GM10266 (cell line): ENCODE measurements at regions not wholly inside any gene's neighbourhood (a gene's known extent, or its start where the extent isn't known, plus 50 kb on each side); places are given as distances from the start of the nearest gene placed in this dataset.

Experiments
- DNase-seq: peaks from one replicate; pipeline ENCODE4 v3.0.0; 2012; ENCODE audit errors: extremely low spot score
- TF ChIP-seq, protein P1 (sequence below): IDR thresholded peaks from 2 replicates; pipeline ENCODE4 v1.5.1; 2012; ENCODE audit warnings: mild to moderate bottlenecking, low read depth; ENCODE audit not compliant: control insufficient read depth, insufficient read depth; ENCODE audit errors: missing control alignments

DNA sequence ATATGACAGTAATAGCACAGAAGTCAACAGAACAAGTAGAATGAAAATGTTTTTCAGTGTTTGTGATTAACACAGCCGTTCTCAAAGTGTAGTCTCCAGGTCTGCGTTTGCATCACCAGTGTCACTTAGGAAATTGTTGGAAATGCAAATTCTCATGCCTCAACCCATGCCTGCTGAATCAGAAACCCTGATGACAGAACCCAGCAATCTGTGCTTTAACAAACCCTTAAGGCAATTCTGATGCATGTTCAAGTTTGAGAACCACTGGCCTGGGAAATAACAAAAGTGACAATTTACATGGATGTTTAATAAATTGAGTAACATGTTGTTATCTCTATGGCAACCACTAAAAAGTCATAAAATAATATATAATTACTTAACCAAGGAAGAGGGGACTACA is 103.1 kb upstream of the ATP11B start:
- TF ChIP-seq, protein P1, sequence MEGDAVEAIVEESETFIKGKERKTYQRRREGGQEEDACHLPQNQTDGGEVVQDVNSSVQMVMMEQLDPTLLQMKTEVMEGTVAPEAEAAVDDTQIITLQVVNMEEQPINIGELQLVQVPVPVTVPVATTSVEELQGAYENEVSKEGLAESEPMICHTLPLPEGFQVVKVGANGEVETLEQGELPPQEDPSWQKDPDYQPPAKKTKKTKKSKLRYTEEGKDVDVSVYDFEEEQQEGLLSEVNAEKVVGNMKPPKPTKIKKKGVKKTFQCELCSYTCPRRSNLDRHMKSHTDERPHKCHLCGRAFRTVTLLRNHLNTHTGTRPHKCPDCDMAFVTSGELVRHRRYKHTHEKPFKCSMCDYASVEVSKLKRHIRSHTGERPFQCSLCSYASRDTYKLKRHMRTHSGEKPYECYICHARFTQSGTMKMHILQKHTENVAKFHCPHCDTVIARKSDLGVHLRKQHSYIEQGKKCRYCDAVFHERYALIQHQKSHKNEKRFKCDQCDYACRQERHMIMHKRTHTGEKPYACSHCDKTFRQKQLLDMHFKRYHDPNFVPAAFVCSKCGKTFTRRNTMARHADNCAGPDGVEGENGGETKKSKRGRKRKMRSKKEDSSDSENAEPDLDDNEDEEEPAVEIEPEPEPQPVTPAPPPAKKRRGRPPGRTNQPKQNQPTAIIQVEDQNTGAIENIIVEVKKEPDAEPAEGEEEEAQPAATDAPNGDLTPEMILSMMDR = no peak
- DNase-seq = no peak

DNA sequence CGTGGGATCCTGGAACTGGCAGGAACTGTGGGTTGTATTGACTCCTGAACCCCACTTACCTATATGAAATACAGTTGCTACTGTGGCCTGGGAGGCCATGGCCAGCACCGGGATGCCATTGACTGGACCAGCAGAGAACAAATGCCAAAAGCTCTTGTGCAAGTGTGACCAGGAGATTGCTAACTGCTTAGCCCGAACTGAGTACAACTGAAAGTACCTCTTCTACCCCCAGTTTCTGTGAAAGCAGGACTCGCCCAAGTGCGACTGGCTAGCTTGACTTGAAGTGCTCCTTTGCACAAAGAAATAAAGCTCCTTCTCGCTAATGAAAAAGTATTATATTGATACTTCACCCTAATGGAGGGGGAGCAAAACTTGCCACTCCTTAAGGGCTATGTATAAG is 101.3 kb upstream of the ATP11B start:
- TF ChIP-seq, protein P1 = no peak
- DNase-seq = no peak

DNA sequence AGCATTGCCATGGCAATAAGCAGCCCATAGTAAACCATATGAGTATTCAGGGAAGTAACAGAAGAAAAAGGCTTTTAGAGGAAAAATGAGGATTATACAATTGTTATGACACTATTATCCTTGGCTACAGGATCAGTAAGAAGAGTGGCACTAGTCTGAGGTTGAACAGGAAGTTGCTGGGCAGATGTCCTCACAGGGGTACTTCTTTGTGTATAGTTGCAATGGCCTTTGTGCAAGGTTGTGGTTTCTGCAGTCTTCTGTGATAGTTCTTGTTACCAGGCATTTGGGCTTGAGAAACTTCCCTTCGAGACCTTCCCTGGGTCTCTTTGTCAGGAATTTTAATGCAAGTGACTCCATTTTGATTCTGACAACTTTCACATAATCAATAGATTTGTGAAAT is 100.6 kb upstream of the ATP11B start:
- DNase-seq = no peak
- TF ChIP-seq, protein P1 = no peak

DNA sequence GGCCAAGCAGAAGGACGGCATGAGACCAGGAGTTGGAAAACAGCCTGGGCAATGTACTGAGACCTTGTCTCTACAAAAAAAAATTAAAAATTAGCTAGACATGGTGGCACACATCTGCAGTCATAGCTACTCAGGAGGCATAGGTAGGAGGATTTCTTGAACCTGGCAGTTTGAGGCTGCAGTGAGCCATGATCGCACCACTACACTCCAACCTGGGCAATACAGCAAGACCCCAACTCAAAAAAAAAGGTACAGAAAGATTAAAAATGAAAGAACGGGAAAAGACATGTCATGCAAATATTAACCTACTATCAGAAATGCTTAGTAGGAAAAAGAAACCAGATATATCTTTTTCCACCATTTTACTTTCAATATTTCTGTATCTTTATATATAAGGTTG is 99.6 kb upstream of the ATP11B start:
- no peak for DNase-seq
- TF ChIP-seq, protein P1 = no peak

DNA sequence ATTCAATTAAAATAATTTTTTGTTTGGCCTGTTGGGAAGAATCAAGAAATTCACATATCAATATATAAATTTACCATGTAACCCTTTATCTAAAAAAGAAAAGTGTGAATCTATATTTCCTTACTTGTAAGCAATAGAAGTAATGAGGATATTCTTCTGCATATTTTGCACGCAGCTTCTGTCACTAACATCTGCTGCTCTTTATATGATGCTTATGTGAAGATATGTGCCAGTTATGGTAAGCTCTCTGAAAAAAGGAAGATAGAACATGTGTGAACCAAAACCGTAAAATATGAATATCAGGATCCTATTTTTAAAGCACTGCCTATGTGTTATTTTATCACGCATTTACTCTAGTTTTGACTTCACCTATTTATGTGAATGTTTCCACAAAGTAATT is 96.4 kb upstream of the ATP11B start:
- DNase-seq = no peak
- TF ChIP-seq, protein P1 = no peak

DNA sequence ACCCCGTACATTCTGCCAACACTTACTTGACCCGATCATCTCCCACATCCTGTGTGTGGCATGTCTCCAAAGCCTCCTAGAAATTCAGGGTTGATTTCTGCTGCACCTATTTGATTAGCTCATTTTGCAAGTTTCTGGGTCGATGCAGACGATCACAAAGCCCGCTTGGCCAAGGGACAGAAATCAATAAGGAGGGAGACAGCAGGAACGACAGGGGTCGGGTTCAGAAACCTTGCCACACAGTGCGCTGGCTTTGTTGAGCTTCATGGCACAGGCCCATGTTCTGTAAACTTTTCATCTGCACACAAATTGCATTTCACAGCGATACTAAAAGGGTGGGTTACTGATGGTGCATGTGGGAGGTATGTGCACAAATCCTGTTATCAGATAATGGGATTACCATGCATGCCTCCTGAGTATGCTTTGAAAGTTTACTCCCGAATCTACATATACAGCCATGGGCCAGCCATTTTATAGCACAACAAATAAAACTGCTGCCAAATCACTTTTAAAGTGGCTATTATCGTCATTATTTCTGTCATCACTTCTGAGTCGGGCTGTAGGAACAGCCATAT is 95.9 kb upstream of the ATP11B start:
- TF ChIP-seq, protein P1 = no peak
- DNase-seq = no peak

DNA sequence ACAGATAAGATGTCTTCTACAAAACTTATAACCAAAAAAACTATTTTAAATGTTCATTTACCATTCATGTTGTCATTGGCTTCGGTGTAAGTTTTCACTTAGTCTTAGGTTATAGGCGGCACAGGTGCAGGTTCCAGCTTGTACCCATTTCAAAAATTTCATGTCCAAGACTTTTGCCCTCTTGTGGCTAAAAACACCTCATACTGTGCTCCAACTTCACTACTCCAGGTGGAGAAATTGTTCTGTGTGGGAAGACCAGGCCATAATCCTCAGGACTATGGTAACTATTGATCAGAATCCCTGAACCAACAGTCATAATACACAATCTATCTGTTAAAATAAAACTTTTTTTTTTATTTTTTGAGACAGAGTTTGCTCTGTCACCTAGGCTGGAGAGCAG is 95.2 kb upstream of the ATP11B start:
- TF ChIP-seq, protein P1 = no peak
- no peak for DNase-seq
